ENCODE measurements at regions not wholly inside any gene's neighbourhood (a gene's known extent, or its start where the extent isn't known, plus 50 kb on each side); places are given as distances from the start of the nearest gene placed in this dataset.

- H3K27me3 ChIP-seq (ENCODE audit: insufficient read depth, low read length), result no peaks in the 10 kb centered on the region
- no peak overlapping the region for H3K9ac ChIP-seq (ENCODE audit: low read length)
- no peaks in the 10 kb centered on the region for H3F3A ChIP-seq (ENCODE audit: insufficient read depth, low read length)
- H3K9me3 ChIP-seq (ENCODE audit: low read length), result no peaks in the 10 kb centered on the region
- H2AFZ ChIP-seq (ENCODE audit: low read length), result no peak overlapping the region
- H3K9me2 ChIP-seq (ENCODE audit: low read depth, low read length), result no peaks in the 10 kb centered on the region
- no peak overlapping the region for H3K4me2 ChIP-seq (ENCODE audit: low read length)
- H4K20me1 ChIP-seq (ENCODE audit: insufficient read depth, low read length), result no peaks in the 10 kb centered on the region
- H3K79me2 ChIP-seq (ENCODE audit: insufficient read depth, low read length), result no peaks in the 10 kb centered on the region
- TF ChIP-seq, protein P1, sequence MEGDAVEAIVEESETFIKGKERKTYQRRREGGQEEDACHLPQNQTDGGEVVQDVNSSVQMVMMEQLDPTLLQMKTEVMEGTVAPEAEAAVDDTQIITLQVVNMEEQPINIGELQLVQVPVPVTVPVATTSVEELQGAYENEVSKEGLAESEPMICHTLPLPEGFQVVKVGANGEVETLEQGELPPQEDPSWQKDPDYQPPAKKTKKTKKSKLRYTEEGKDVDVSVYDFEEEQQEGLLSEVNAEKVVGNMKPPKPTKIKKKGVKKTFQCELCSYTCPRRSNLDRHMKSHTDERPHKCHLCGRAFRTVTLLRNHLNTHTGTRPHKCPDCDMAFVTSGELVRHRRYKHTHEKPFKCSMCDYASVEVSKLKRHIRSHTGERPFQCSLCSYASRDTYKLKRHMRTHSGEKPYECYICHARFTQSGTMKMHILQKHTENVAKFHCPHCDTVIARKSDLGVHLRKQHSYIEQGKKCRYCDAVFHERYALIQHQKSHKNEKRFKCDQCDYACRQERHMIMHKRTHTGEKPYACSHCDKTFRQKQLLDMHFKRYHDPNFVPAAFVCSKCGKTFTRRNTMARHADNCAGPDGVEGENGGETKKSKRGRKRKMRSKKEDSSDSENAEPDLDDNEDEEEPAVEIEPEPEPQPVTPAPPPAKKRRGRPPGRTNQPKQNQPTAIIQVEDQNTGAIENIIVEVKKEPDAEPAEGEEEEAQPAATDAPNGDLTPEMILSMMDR (IDR thresholded peaks at IDR 0.05; ENCODE audit: low read length), result no peak
- no peak for TF ChIP-seq EZH2 (IDR thresholded peaks at IDR 0.05; ENCODE audit: borderline replicate concordance, low read length)
- H3K36me3 ChIP-seq (ENCODE audit: insufficient read depth, low read length), result no peaks in the 10 kb centered on the region
- no peak overlapping the region for H3K4me3 ChIP-seq (ENCODE audit: low read depth, low read length, poor library complexity, severe bottlenecking)
- H3K4me1 ChIP-seq (ENCODE audit: insufficient read depth, low read length, severe bottlenecking), result no peaks in the 10 kb centered on the region
- H3K27ac ChIP-seq (ENCODE audit: low read depth, low read length, poor library complexity, severe bottlenecking), result no peak overlapping the region
Observed at GRCh38 chr13:37340901-37341670, 235.6 kb upstream of the CSNK1A1L start.

- no peak overlapping the region for H3K9ac ChIP-seq (ENCODE audit: low read length)
- no peaks in the 10 kb centered on the region for H4K20me1 ChIP-seq (ENCODE audit: insufficient read depth, low read length)
- H3K4me2 ChIP-seq (ENCODE audit: low read length), result no peak overlapping the region
- H3K9me3 ChIP-seq (ENCODE audit: low read length), result no peaks in the 10 kb centered on the region
- no peaks in the 10 kb centered on the region for H3F3A ChIP-seq (ENCODE audit: insufficient read depth, low read length)
- H3K27ac ChIP-seq (ENCODE audit: low read depth, low read length, poor library complexity, severe bottlenecking), result no peak overlapping the region
- H3K27me3 ChIP-seq (ENCODE audit: insufficient read depth, low read length), result no peaks in the 10 kb centered on the region
- no peaks in the 10 kb centered on the region for H3K4me1 ChIP-seq (ENCODE audit: insufficient read depth, low read length, severe bottlenecking)
- no peak overlapping the region for H2AFZ ChIP-seq (ENCODE audit: low read length)
- H3K36me3 ChIP-seq (ENCODE audit: insufficient read depth, low read length), result no peaks in the 10 kb centered on the region
- no peaks in the 10 kb centered on the region for H3K9me2 ChIP-seq (ENCODE audit: low read depth, low read length)
- H3K79me2 ChIP-seq (ENCODE audit: insufficient read depth, low read length), result no peaks in the 10 kb centered on the region
- TF ChIP-seq, protein P1 (IDR thresholded peaks at IDR 0.05; ENCODE audit: low read length), result no peak
- TF ChIP-seq EZH2 (IDR thresholded peaks at IDR 0.05; ENCODE audit: borderline replicate concordance, low read length), result no peak
- no peak overlapping the region for H3K4me3 ChIP-seq (ENCODE audit: low read depth, low read length, poor library complexity, severe bottlenecking)
Observed at GRCh38 chr13:37339386-37339735, 233.9 kb upstream of the CSNK1A1L start.

- no peaks in the 10 kb centered on the region for H3K36me3 ChIP-seq (ENCODE audit: insufficient read depth, low read length)
Observed at GRCh38 chr13:37338726-37339385, 233.4 kb upstream of the CSNK1A1L start.

More at GRCh38 chr13:37338726-37339385, 233.4 kb upstream of the CSNK1A1L start:
- H3K4me1 ChIP-seq (ENCODE audit: insufficient read depth, low read length, severe bottlenecking), result no peaks in the 10 kb centered on the region
- H3K9me3 ChIP-seq (ENCODE audit: low read length), result no peaks in the 10 kb centered on the region
- no peaks in the 10 kb centered on the region for H3K79me2 ChIP-seq (ENCODE audit: insufficient read depth, low read length)
- H3F3A ChIP-seq (ENCODE audit: insufficient read depth, low read length), result no peaks in the 10 kb centered on the region
- TF ChIP-seq, protein P1 (IDR thresholded peaks at IDR 0.05; ENCODE audit: low read length), result no peak
- no peak for TF ChIP-seq EZH2 (IDR thresholded peaks at IDR 0.05; ENCODE audit: borderline replicate concordance, low read length)
- H3K27ac ChIP-seq (ENCODE audit: low read depth, low read length, poor library complexity, severe bottlenecking), result no peak overlapping the region
- no peaks in the 10 kb centered on the region for H3K27me3 ChIP-seq (ENCODE audit: insufficient read depth, low read length)
- no peaks in the 10 kb centered on the region for H4K20me1 ChIP-seq (ENCODE audit: insufficient read depth, low read length)
- H3K9me2 ChIP-seq (ENCODE audit: low read depth, low read length), result no peaks in the 10 kb centered on the region
- no peak overlapping the region for H2AFZ ChIP-seq (ENCODE audit: low read length)
- no peak overlapping the region for H3K4me2 ChIP-seq (ENCODE audit: low read length)
- no peak overlapping the region for H3K4me3 ChIP-seq (ENCODE audit: low read depth, low read length, poor library complexity, severe bottlenecking)
- no peak overlapping the region for H3K9ac ChIP-seq (ENCODE audit: low read length)
